ENCODE measurements at regions not wholly inside any gene's neighbourhood (a gene's known extent, or its start where the extent isn't known, plus 50 kb on each side); places are given as distances from the start of the nearest gene placed in this dataset.

DNA sequence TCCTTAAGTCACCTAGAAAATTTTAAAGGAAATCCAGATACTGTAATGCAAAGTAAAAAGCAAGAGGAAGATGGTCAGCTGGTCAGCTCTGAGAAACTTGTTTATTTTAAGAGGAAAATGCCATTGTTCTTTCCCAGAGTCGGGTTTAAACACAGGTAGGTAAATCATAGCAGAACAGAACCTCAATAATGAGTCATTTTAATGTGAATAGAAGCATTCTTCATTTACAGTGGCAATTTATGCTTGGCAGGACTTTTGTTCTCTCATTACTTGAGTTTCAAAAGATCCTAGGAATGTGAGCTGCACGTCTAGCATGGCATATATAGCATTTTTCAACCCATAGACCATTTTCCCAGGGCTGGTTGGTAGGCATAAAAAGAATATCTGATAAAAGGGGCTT lies 132.3 kb downstream of the LIG4 start:
- CTCF ChIA-PET (ENCODE audit: low intra/inter-chr PET ratio) = interaction anchor here (0.6 kb wide), 1 partner anchor 1221 kb away, joined by 4 read pairs; no protein-coding TSS in a partner anchor
- 0% methylated on average over 2 of the region's 2 CpGs for WGBS (ENCODE audit: insufficient coverage, low coverage, missing lambda C conversion rate)
- Histone ChIP-seq H3K36me3 (ENCODE audit: control insufficient read depth, insufficient read depth, low read length) (no peaks in the 10 kb centered on the region), H3K9me1 (ENCODE audit: control insufficient read depth, insufficient read depth, low read length) (no peaks in the 10 kb centered on the region), H3K4me1 (replicated peaks in 1 of 2; ENCODE audit: control insufficient read depth in 2 of 2, insufficient read depth in 2 of 2, low read length in 2 of 2) (no peaks in the 10 kb centered on the region), H3K27me3 (ENCODE audit: control insufficient read depth in 2 of 2, insufficient read depth in 2 of 2, low read length in 2 of 2) (no peaks in the 10 kb centered on the region), H3K27ac (ENCODE audit: extremely low read depth, low read depth, low read length) (no peak overlapping the region), H3K4me2 (ENCODE audit: insufficient read depth, low read length) (no peak overlapping the region), H3K4me3 (no peak overlapping the region), H2AFZ (ENCODE audit: low read depth, low read length) (no peak overlapping the region), H3K9ac (ENCODE audit: insufficient read depth in 1 of 2, low read depth in 2 of 2, low read length in 2 of 2) (no peak overlapping the region), H3K79me2 (ENCODE audit: control insufficient read depth, insufficient read depth, low read length) (no peaks in the 10 kb centered on the region), H4K20me1 (replicated peaks; ENCODE audit: control insufficient read depth, insufficient read depth, low read length) (no peaks in the 10 kb centered on the region), H3K9me3 (replicated peaks; ENCODE audit: control insufficient read depth, insufficient read depth, low read depth, low read length) (no peaks in the 10 kb centered on the region)
- FAIRE-seq (no peak), ATAC-seq (no peak), DNase-seq (ENCODE audit: extremely low read depth in 1 of 4, low spot score in 3 of 4) (no peak)
- BruUV-seq (replicated peaks) = no TSS peak
- intact Hi-C loops (cut with micrococcal nuclease) = no loop called here
- in situ Hi-C loops (cut with MboI) = no loop called here
- TF ChIP-seq POLR3G (IDR thresholded peaks at IDR 0.05; ENCODE audit: extremely low read depth, insufficient read length, insufficient replicate concordance) (no peak), HDAC3 (IDR thresholded peaks at IDR 0.05; ENCODE audit: borderline replicate concordance, partially characterized antibody) (no peak)
- POLR2A ChIA-PET = no interaction called here

- H3K27ac ChIP-seq (ENCODE audit: extremely low read depth, low read depth, low read length) = no peak overlapping the region
- no peaks in the 10 kb centered on the region for H3K36me3 ChIP-seq (ENCODE audit: control insufficient read depth, insufficient read depth, low read length)
- no peak for DNase-seq (ENCODE audit: extremely low read depth in 1 of 4, low spot score in 3 of 4)
- POLR2A ChIA-PET = no interaction called here
- H3K9me1 ChIP-seq (ENCODE audit: control insufficient read depth, insufficient read depth, low read length) = no peaks in the 10 kb centered on the region
- no peak overlapping the region for H3K4me2 ChIP-seq (ENCODE audit: insufficient read depth, low read length)
- CTCF ChIA-PET (ENCODE audit: low intra/inter-chr PET ratio) = no interaction called here
- TF ChIP-seq ZNF347 (CRISPR knock-in tag; IDR thresholded peaks at IDR 0.05; ENCODE audit: low read depth) = no peak
- WGBS (ENCODE audit: insufficient coverage, low coverage, missing lambda C conversion rate) = 0% methylated on average over 3 of the region's 4 CpGs
- H2AFZ ChIP-seq (ENCODE audit: low read depth, low read length) = no peak overlapping the region
- in situ Hi-C loops (cut with MboI) = no loop called here
- no peaks in the 10 kb centered on the region for H3K79me2 ChIP-seq (ENCODE audit: control insufficient read depth, insufficient read depth, low read length)
- no peaks in the 10 kb centered on the region for H4K20me1 ChIP-seq (replicated peaks; ENCODE audit: control insufficient read depth, insufficient read depth, low read length)
- H3K9me3 ChIP-seq (replicated peaks; ENCODE audit: control insufficient read depth, insufficient read depth, low read depth, low read length) = no peaks in the 10 kb centered on the region; the same call in 1 of the 2 replicates
- no peaks in the 10 kb centered on the region for H3K27me3 ChIP-seq (ENCODE audit: control insufficient read depth in 2 of 2, insufficient read depth in 2 of 2, low read length in 2 of 2)
- ATAC-seq = no peak
- no peak overlapping the region for H3K4me3 ChIP-seq
- no peaks in the 10 kb centered on the region for H3K4me1 ChIP-seq (replicated peaks in 1 of 2; ENCODE audit: control insufficient read depth in 2 of 2, insufficient read depth in 2 of 2, low read length in 2 of 2)
- BruUV-seq (replicated peaks) = no TSS peak
- no peak for FAIRE-seq
- no peak overlapping the region for H3K9ac ChIP-seq (ENCODE audit: insufficient read depth in 1 of 2, low read depth in 2 of 2, low read length in 2 of 2)
- intact Hi-C loops (cut with micrococcal nuclease) = no loop called here
These were observed 132.9 kb downstream of the LIG4 start for GRCh38 chr13:108082481-108082880.

Data from K562 (cell line).